HK-2 (cell line): ENCODE measurements at regions not wholly inside any gene's neighbourhood (a gene's known extent, or its start where the extent isn't known, plus 50 kb on each side); places are given as distances from the start of the nearest gene placed in this dataset.
"Not testable (repeated sequence)": the region's sequence is repeated elsewhere in the genome, so short reads cannot be mapped to it uniquely, and the experiment has no call there.

ENCODE experiments used
- DNase-seq: peaks from one replicate; pipeline ENCODE4 v3.0.0-alpha.2; 2018; ENCODE audit not compliant: unreplicated experiment

- not testable (repeated sequence) for DNase-seq
Observed at GRCh38 chr1:83239568-83239967, 759.4 kb downstream of the TTLL7 start.

- DNase-seq, result not testable (repeated sequence)
Observed at GRCh38 chr1:83238654-83239053, 760.3 kb downstream of the TTLL7 start.

- DNase-seq, result not testable (repeated sequence)
Observed at GRCh38 chr1:83219788-83220187, 779.1 kb downstream of the TTLL7 start.

GRCh38 chr1:83218036-83218716 lies 780.8 kb downstream of the TTLL7 start:
- DNase-seq, result not testable (repeated sequence)

- DNase-seq, result not testable (repeated sequence)
Observed at GRCh38 chr1:83214317-83214716, 784.6 kb downstream of the TTLL7 start.

- not testable (repeated sequence) for DNase-seq
Observed at GRCh38 chr1:83213648-83214047, 785.3 kb downstream of the TTLL7 start.

- DNase-seq, result not testable (repeated sequence)
Observed at GRCh38 chr1:83212033-83212432, 786.9 kb downstream of the TTLL7 start.

GRCh38 chr1:83208540-83208939 lies 790.4 kb downstream of the TTLL7 start:
- not testable (repeated sequence) for DNase-seq

GRCh38 chr1:83194610-83195009 lies 804.3 kb downstream of the TTLL7 start:
- DNase-seq, result not testable (repeated sequence)

- DNase-seq, result not testable (repeated sequence)
Observed at GRCh38 chr1:83182033-83182728, 816.8 kb downstream of the TTLL7 start.

- DNase-seq, result not testable (repeated sequence)
Observed at GRCh38 chr1:83180621-83181020, 818.3 kb downstream of the TTLL7 start.

GRCh38 chr1:83167634-83168033 lies 831.3 kb downstream of the TTLL7 start:
- not testable (repeated sequence) for DNase-seq

GRCh38 chr1:83163879-83164475 lies 835.0 kb downstream of the TTLL7 start:
- DNase-seq, result not testable (repeated sequence)

GRCh38 chr1:83158924-83159323 lies 840.0 kb downstream of the TTLL7 start:
- not testable (repeated sequence) for DNase-seq

- DNase-seq, result not testable (repeated sequence)
Observed at GRCh38 chr1:83154306-83154705, 844.6 kb downstream of the TTLL7 start.

- peak; percentile 32 for DNase-seq
Observed at GRCh38 chr1:83151167-83151898, 847.6 kb downstream of the TTLL7 start.

GRCh38 chr1:83150479-83150878 lies 848.5 kb downstream of the TTLL7 start:
- not testable (repeated sequence) for DNase-seq

- not testable (repeated sequence) for DNase-seq
Observed at GRCh38 chr1:83145820-83146219, 853.1 kb downstream of the TTLL7 start.

- not testable (repeated sequence) for DNase-seq
Observed at GRCh38 chr1:83142802-83143201, 856.1 kb downstream of the TTLL7 start.

GRCh38 chr1:83135524-83136157 lies 863.3 kb downstream of the TTLL7 start:
- not testable (repeated sequence) for DNase-seq

- not testable (repeated sequence) for DNase-seq
Observed at GRCh38 chr1:83134322-83135014, 864.5 kb downstream of the TTLL7 start.
